Caco-2 (cell line): ENCODE measurements at regions not wholly inside any gene's neighbourhood (a gene's known extent, or its start where the extent isn't known, plus 50 kb on each side); places are given as distances from the start of the nearest gene placed in this dataset.

ENCODE experiments used
- BruUV-seq: library from RNA; stranded (reverse); fragments of 400-500 nt; replicated peaks from 2 replicates; lab custom pipeline; 2021; lab: Mats Ljungman, UMichigan
- CTCF ChIA-PET: fragments of 300-600 bp; sonication (Branson Sonifier 250); formaldehyde crosslinking; loops from one replicate; lab custom pipeline; 2022; ENCODE audit warnings: antibody characterized with exemption; lab: Charles Lee
- POLR2A ChIA-PET: fragments of 300-600 bp; sonication (Branson Sonifier 250); formaldehyde crosslinking; loops from one replicate; lab custom pipeline; 2022; ENCODE audit warnings: antibody characterized with exemption; lab: Charles Lee
- DNase-seq, 2 experiments: peaks; one replicate each; pipeline versions ENCODE4 v3.0.0 to v3.0.0-alpha.2; 2020 to 2022
- H3K27me3 ChIP-seq: replicated peaks from 2 replicates; pipeline ENCODE4 v1.6.0; 2011; ENCODE audit warnings: low read length; ENCODE audit not compliant: control insufficient read depth, insufficient read depth
- H3K36me3 ChIP-seq: 2 replicates; pipeline ENCODE4 v1.5.1; 2011; ENCODE audit warnings: low read length; ENCODE audit not compliant: control insufficient read depth, insufficient read depth
- H3K4me1 ChIP-seq: fragments of 250-450 bp; sonication (Bioruptor Pico); 2 replicates; pipeline ENCODE4 v1.5.1; 2020; ENCODE audit warnings: mild to moderate bottlenecking
- H3K4me3 ChIP-seq: 2 replicates; pipeline ENCODE4 v1.5.1; 2011; ENCODE audit warnings: low read depth, mild to moderate bottlenecking, control low read depth, low read length
- H3K9me3 ChIP-seq: fragments of 250-450 bp; sonication (Bioruptor Pico); 2 replicates; pipeline ENCODE4 v1.5.1; 2020; ENCODE audit warnings: mild to moderate bottlenecking, moderate library complexity
- H3K27ac Mint-ChIP-seq: one replicate; pipeline ENCODE4 v1.8.0; 2022; ENCODE audit warnings: mixed read lengths; ENCODE audit not compliant: unreplicated experiment
- H3K27me3 Mint-ChIP-seq: one replicate; pipeline ENCODE4 v1.8.0; 2022; ENCODE audit warnings: mixed read lengths; ENCODE audit not compliant: insufficient read depth, unreplicated experiment
- H3K36me3 Mint-ChIP-seq: one replicate; pipeline ENCODE4 v1.8.0; 2022; ENCODE audit warnings: mild to moderate bottlenecking, mixed read lengths; ENCODE audit not compliant: insufficient read depth, unreplicated experiment
- H3K4me1 Mint-ChIP-seq: one replicate; pipeline ENCODE4 v1.8.0; 2022; ENCODE audit warnings: low read depth, mixed read lengths; ENCODE audit not compliant: unreplicated experiment
- H3K4me3 Mint-ChIP-seq: one replicate; pipeline ENCODE4 v1.8.0; 2022; ENCODE audit warnings: mild to moderate bottlenecking, moderate library complexity, mixed read lengths; ENCODE audit not compliant: unreplicated experiment
- H3K9me3 Mint-ChIP-seq: one replicate; pipeline ENCODE4 v1.8.0; 2022; ENCODE audit warnings: mixed read lengths; ENCODE audit not compliant: unreplicated experiment
- intact Hi-C: fragments of 100-400 bp; cut with micrococcal nuclease; formaldehyde crosslinking; loops from one replicate; pipeline ENCODE4 v1.10.0; 2022; ENCODE audit not compliant: unreplicated experiment
- TF ChIP-seq, protein P1 (sequence below), 2 experiments: fragments of 200-600 bp in 1 of 2; IDR thresholded peaks; 1 replicate in 1 of 2; 2 replicates in 1 of 2; pipeline versions ENCODE4 v1.5.1 to v1.8.0; 2011 to 2022; ENCODE audit warnings: antibody characterized with exemption in 1 of 2, control low read depth in 1 of 2, inconsistent platforms in 1 of 2, low read depth in 1 of 2, low read length in 1 of 2, mild to moderate bottlenecking in 1 of 2, moderate library complexity in 1 of 2; ENCODE audit not compliant: insufficient read depth in 1 of 2, severe bottlenecking in 1 of 2, unreplicated experiment in 1 of 2

- ChIA-PET POLR2A (no interaction called here), CTCF (no interaction called here)
- Histone ChIP-seq H3K27me3 (no peaks in the 10 kb centered on the region), H3K4me3 (no peak overlapping the region), H3K9me3 (no peaks in the 10 kb centered on the region), H3K4me1 (no peaks in the 10 kb centered on the region), H3K36me3 (no peaks in the 10 kb centered on the region)
- BruUV-seq: no TSS peak
- Mint-ChIP-seq H3K27me3 (peaks cover 3% of the 10 kb centered on the region), H3K4me1 (no peaks in the 10 kb centered on the region), H3K27ac (no peak overlapping the region), H3K4me3 (no peak overlapping the region), H3K36me3 (no peaks in the 10 kb centered on the region), H3K9me3 (peaks cover 11% of the 10 kb centered on the region)
- intact Hi-C loops: no loop called here
- no peak for DNase-seq
- TF ChIP-seq, protein P1, sequence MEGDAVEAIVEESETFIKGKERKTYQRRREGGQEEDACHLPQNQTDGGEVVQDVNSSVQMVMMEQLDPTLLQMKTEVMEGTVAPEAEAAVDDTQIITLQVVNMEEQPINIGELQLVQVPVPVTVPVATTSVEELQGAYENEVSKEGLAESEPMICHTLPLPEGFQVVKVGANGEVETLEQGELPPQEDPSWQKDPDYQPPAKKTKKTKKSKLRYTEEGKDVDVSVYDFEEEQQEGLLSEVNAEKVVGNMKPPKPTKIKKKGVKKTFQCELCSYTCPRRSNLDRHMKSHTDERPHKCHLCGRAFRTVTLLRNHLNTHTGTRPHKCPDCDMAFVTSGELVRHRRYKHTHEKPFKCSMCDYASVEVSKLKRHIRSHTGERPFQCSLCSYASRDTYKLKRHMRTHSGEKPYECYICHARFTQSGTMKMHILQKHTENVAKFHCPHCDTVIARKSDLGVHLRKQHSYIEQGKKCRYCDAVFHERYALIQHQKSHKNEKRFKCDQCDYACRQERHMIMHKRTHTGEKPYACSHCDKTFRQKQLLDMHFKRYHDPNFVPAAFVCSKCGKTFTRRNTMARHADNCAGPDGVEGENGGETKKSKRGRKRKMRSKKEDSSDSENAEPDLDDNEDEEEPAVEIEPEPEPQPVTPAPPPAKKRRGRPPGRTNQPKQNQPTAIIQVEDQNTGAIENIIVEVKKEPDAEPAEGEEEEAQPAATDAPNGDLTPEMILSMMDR (IDR thresholded peaks at IDR 0.05; ENCODE audit: insufficient read depth in 1 of 2, low read depth in 1 of 2, low read length in 1 of 2, severe bottlenecking in 1 of 2, unreplicated experiment in 1 of 2): no peak
Observed at GRCh38 chr16:65342231-65342866, 220.5 kb upstream of the CDH11 start.

DNA sequence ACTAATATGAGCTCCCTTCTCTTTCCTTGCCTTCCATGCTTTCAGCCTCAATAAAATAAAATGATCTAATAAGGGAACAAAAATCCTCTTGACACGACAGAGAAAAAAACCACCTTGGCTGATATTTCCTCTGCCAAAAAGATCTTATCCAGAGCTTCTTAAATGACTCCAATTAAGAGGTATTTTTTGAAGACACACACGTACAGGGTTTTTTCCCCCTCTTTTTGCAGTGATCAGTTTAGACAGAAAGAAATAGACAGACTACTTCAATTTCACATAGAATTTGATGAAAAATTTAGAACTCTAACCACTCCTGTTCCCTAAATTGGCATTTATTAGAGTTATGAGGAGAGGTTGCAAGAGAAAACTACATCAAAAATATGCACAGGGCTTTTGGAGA lies 217.2 kb upstream of the CDH11 start:
- H3K27me3 ChIP-seq: no peaks in the 10 kb centered on the region
- H3K4me1 ChIP-seq: no peaks in the 10 kb centered on the region
- Mint-ChIP-seq H3K27ac (no peak overlapping the region), H3K27me3 (peaks cover 3% of the 10 kb centered on the region), H3K9me3 (peaks cover 11% of the 10 kb centered on the region), H3K36me3 (no peaks in the 10 kb centered on the region), H3K4me3 (no peak overlapping the region), H3K4me1 (no peaks in the 10 kb centered on the region)
- H3K9me3 ChIP-seq: no peaks in the 10 kb centered on the region
- no peaks in the 10 kb centered on the region for H3K36me3 ChIP-seq
- ChIA-PET POLR2A (no interaction called here), CTCF (no interaction called here)
- H3K4me3 ChIP-seq: no peak overlapping the region
- TF ChIP-seq, protein P1 (IDR thresholded peaks at IDR 0.05; ENCODE audit: insufficient read depth in 1 of 2, low read depth in 1 of 2, low read length in 1 of 2, severe bottlenecking in 1 of 2, unreplicated experiment in 1 of 2): no peak
- no TSS peak for BruUV-seq
- intact Hi-C loops: no loop called here
- no peak for DNase-seq

GRCh38 chr16:65336160-65336559 lies 214.3 kb upstream of the CDH11 start:
- peaks cover 1% of the 10 kb centered on the region for H3K27me3 Mint-ChIP-seq
- no peaks in the 10 kb centered on the region for H3K4me1 Mint-ChIP-seq
- no TSS peak for BruUV-seq
- intact Hi-C loops: no loop called here
- Histone ChIP-seq H3K27me3 (no peaks in the 10 kb centered on the region), H3K4me3 (no peak overlapping the region), H3K4me1 (no peaks in the 10 kb centered on the region), H3K36me3 (no peaks in the 10 kb centered on the region), H3K9me3 (no peaks in the 10 kb centered on the region)
- CTCF ChIA-PET: no interaction called here
- no peak overlapping the region for H3K4me3 Mint-ChIP-seq
- H3K36me3 Mint-ChIP-seq: no peaks in the 10 kb centered on the region
- no peak overlapping the region for H3K27ac Mint-ChIP-seq
- no peak for DNase-seq
- TF ChIP-seq, protein P1 (IDR thresholded peaks at IDR 0.05; ENCODE audit: insufficient read depth in 1 of 2, low read depth in 1 of 2, low read length in 1 of 2, severe bottlenecking in 1 of 2, unreplicated experiment in 1 of 2): no peak
- no peaks in the 10 kb centered on the region for H3K9me3 Mint-ChIP-seq
- POLR2A ChIA-PET: no interaction called here
